ENCODE measurements at regions not wholly inside any gene's neighbourhood (a gene's known extent, or its start where the extent isn't known, plus 50 kb on each side); places are given as distances from the start of the nearest gene placed in this dataset.
"Not testable (repeated sequence)": the region's sequence is repeated elsewhere in the genome, so short reads cannot be mapped to it uniquely, and the experiment has no call there.

DNA sequence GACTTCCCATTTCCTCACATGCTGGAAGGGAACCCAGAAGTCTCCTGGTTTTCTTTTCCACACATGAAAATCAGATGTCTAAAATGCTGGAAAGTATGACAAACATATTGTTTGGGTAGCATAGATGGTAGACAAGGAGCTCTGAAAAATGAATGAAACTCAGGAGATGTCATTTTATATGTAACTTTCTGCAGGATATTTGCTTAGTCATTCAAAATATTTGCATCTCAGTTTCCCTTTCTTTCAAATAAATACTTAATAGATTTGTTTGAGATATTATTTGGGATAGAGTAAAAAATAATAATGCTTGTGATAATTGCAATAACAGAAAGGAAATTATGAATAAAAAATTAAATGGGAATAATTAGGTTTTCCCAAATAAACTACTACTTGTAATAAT lies 298.9 kb upstream of the ADARB2 start:
- Mint-ChIP-seq H3K36me3 (peaks cover 4% of the 10 kb centered on the region), H3K27me3 (peaks cover 13% of the 10 kb centered on the region)

DNA sequence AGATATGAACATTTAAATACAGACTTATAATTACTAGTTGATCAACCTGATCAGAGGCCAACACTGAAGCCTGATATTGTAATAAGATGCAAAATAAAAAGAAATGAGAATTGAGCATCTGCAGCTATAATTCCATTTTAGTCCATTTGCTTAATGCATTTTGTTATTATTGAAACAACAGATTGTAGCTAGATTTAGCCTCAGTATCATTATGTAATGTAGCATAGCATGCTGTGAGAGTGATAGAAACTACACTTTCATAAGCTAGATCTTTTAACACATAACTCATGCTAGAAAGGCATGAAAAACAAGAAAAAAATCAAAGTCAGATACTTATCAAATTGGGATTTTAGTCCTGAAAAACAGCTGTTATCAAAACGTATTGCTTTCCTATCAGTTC lies 292.7 kb upstream of the ADARB2 start:
- Mint-ChIP-seq H3K36me3 (peaks cover 2% of the 10 kb centered on the region), H3K4me3 (no peak overlapping the region), H3K27me3 (peaks cover 3% of the 10 kb centered on the region), H3K27ac (no peak overlapping the region), H3K4me1 (no peaks in the 10 kb centered on the region), H3K9me3 (peaks cover 9% of the 10 kb centered on the region)
- DNase-seq (ENCODE audit: low spot score in 2 of 2) (no peak), ATAC-seq (ENCODE audit: low read depth) (no peak)

More for the DNA sequence above, 298.9 kb upstream of the ADARB2 start:
- ATAC-seq (ENCODE audit: low read depth) = no peak
- H3K9me3 Mint-ChIP-seq = peaks cover 9% of the 10 kb centered on the region
- no peak overlapping the region for H3K27ac Mint-ChIP-seq
- no peak for DNase-seq (ENCODE audit: low spot score in 2 of 2)
- no peaks in the 10 kb centered on the region for H3K4me1 Mint-ChIP-seq
- no peak overlapping the region for H3K4me3 Mint-ChIP-seq

GRCh38 chr10:2026936-2027335 lies 289.6 kb upstream of the ADARB2 start:
- Mint-ChIP-seq H3K9me3 (peaks cover 3% of the 10 kb centered on the region), H3K27ac (no peak overlapping the region), H3K4me3 (no peak overlapping the region), H3K4me1 (no peaks in the 10 kb centered on the region), H3K36me3 (no peaks in the 10 kb centered on the region), H3K27me3 (peaks cover 7% of the 10 kb centered on the region)
- DNase-seq (ENCODE audit: low spot score in 2 of 2) = no peak
- ATAC-seq (ENCODE audit: low read depth) = no peak

DNA sequence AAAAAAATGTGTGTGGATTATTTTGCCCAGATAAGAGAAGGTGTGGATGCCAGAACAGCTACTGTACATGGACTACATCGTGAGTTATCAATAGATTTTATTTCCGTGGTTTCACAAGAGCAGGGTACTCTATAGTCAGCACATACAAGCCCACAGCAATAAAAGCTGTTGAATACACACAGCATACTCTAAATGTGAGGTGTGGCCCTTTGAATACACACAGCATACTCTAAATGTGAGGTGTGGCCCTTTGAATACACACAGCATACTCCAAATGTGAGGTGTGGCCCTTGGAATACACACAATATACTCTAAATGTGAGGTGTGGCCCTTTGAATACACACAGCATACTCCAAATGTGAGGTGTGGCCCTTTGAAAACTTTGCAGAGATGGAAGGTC lies 287.4 kb upstream of the ADARB2 start:
- not testable (repeated sequence) for DNase-seq (ENCODE audit: low spot score in 2 of 2); H3K4me1 Mint-ChIP-seq

GRCh38 chr10:2023687-2024086 lies 286.4 kb upstream of the ADARB2 start:
- DNase-seq (ENCODE audit: low spot score in 2 of 2) (no peak), ATAC-seq (ENCODE audit: low read depth) (no peak)
- Mint-ChIP-seq H3K4me1 (no peaks in the 10 kb centered on the region), H3K36me3 (no peaks in the 10 kb centered on the region), H3K27me3 (peaks cover 7% of the 10 kb centered on the region), H3K4me3 (no peak overlapping the region), H3K9me3 (no peaks in the 10 kb centered on the region), H3K27ac (no peak overlapping the region)

More for the DNA sequence above, 287.4 kb upstream of the ADARB2 start:
- H3K27me3 Mint-ChIP-seq; H3K9me3 Mint-ChIP-seq; H3K36me3 Mint-ChIP-seq; ATAC-seq (ENCODE audit: low read depth); H3K27ac Mint-ChIP-seq; H3K4me3 Mint-ChIP-seq: not testable (repeated sequence)

DNA sequence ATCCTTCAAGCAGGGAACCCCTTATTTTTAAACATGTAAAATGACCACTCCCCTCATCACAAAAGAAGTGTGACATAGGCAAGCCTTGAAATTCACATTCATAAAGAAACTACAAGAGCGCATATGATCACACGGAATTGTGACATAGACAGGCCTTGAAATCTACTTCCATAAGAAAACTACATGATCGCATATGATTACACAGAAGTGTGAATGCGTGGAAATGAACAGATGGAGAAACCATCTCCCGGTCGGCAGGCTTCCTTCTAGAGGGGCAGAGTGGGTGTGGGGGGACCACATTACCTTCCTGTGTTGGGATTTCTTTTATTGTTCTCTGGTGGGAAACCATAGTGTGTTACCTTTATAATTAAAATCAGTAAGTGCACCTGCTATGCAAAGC lies 285.1 kb upstream of the ADARB2 start:
- Mint-ChIP-seq H3K36me3 (no peaks in the 10 kb centered on the region), H3K27me3 (peaks cover 7% of the 10 kb centered on the region), H3K27ac (no peak overlapping the region), H3K4me3 (no peak overlapping the region), H3K4me1 (peaks cover under 1% of the 10 kb centered on the region), H3K9me3 (no peaks in the 10 kb centered on the region)
- ATAC-seq (ENCODE audit: low read depth) (no peak), DNase-seq (ENCODE audit: low spot score in 2 of 2) (no peak)

- Mint-ChIP-seq H3K4me1 (peaks cover 3% of the 10 kb centered on the region), H3K36me3 (no peaks in the 10 kb centered on the region), H3K27ac (no peak overlapping the region), H3K4me3 (no peak overlapping the region), H3K27me3 (peaks cover 10% of the 10 kb centered on the region), H3K9me3 (no peaks in the 10 kb centered on the region)
- ATAC-seq (ENCODE audit: low read depth) = no peak
- DNase-seq (ENCODE audit: low spot score in 2 of 2) = no peak
Observed at GRCh38 chr10:2020836-2021235, 283.5 kb upstream of the ADARB2 start.

DNA sequence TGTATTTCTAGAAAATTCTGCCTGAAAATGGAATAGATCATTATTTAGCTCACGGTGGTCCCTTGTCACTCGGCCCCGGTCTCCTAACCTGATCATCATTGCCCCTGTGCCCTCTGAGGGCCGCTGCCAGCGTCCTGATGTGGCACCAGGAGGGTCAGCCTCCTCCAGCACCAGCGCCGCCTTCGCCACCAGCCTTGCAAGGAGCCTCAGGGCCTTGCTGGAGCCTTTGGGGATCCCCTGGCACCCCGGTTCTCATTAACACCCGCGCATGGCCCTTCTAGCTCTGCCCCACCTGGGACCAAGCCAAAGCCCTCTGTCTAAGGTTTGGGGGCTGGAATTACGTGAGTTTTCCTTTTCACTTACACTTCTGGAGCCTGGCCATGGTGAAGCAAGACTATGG lies 282.5 kb upstream of the ADARB2 start:
- Mint-ChIP-seq H3K4me1 (peaks cover 3% of the 10 kb centered on the region), H3K4me3 (no peak overlapping the region), H3K9me3 (no peaks in the 10 kb centered on the region), H3K27me3 (peaks cover 10% of the 10 kb centered on the region), H3K36me3 (no peaks in the 10 kb centered on the region), H3K27ac (no peak overlapping the region)
- ATAC-seq (ENCODE audit: low read depth) (no peak), DNase-seq (ENCODE audit: low spot score in 2 of 2) (no peak)

- Mint-ChIP-seq H3K9me3 (no peaks in the 10 kb centered on the region), H3K27me3 (peaks cover 8% of the 10 kb centered on the region), H3K27ac (no peak overlapping the region)
Observed at GRCh38 chr10:2019281-2019680, 282.0 kb upstream of the ADARB2 start.

GRCh38 chr10:2014541-2014940 lies 277.2 kb upstream of the ADARB2 start:
- Mint-ChIP-seq H3K4me3 (no peak overlapping the region), H3K27me3 (peaks cover 3% of the 10 kb centered on the region), H3K9me3 (no peaks in the 10 kb centered on the region), H3K4me1 (peaks cover 3% of the 10 kb centered on the region), H3K27ac (no peak overlapping the region), H3K36me3 (no peaks in the 10 kb centered on the region)
- DNase-seq (ENCODE audit: low spot score in 2 of 2) (no peak), ATAC-seq (ENCODE audit: low read depth) (no peak)

More at GRCh38 chr10:2019281-2019680, 282.0 kb upstream of the ADARB2 start:
- H3K4me3 Mint-ChIP-seq = no peak overlapping the region
- ATAC-seq (ENCODE audit: low read depth) (no peak), DNase-seq (ENCODE audit: low spot score in 2 of 2) (no peak)
- H3K4me1 Mint-ChIP-seq = peaks cover 3% of the 10 kb centered on the region
- H3K36me3 Mint-ChIP-seq = no peaks in the 10 kb centered on the region

- no peak overlapping the region for H3K4me3 Mint-ChIP-seq
- H3K27me3 Mint-ChIP-seq = peaks cover 3% of the 10 kb centered on the region
- H3K36me3 Mint-ChIP-seq = no peaks in the 10 kb centered on the region
- H3K27ac Mint-ChIP-seq = no peak overlapping the region
- H3K9me3 Mint-ChIP-seq = peaks cover 2% of the 10 kb centered on the region
- ATAC-seq (ENCODE audit: low read depth) (no peak), DNase-seq (ENCODE audit: low spot score in 2 of 2) (no peak)
- peaks cover under 1% of the 10 kb centered on the region for H3K4me1 Mint-ChIP-seq
Observed at GRCh38 chr10:2012209-2012608, 274.9 kb upstream of the ADARB2 start.

- H3K9me3 Mint-ChIP-seq = peaks cover 5% of the 10 kb centered on the region
- no peak overlapping the region for H3K27ac Mint-ChIP-seq
Observed at GRCh38 chr10:2011106-2011716, 273.9 kb upstream of the ADARB2 start.

GRCh38 chr10:2005546-2005945 lies 268.2 kb upstream of the ADARB2 start:
- no peaks in the 10 kb centered on the region for H3K4me1 Mint-ChIP-seq
- H3K36me3 Mint-ChIP-seq = no peaks in the 10 kb centered on the region
- DNase-seq (ENCODE audit: low spot score in 2 of 2) (no peak), ATAC-seq (ENCODE audit: low read depth) (no peak)
- H3K4me3 Mint-ChIP-seq = no peak overlapping the region
- peaks cover 5% of the 10 kb centered on the region for H3K9me3 Mint-ChIP-seq
- H3K27ac Mint-ChIP-seq = no peak overlapping the region
- peaks cover 12% of the 10 kb centered on the region for H3K27me3 Mint-ChIP-seq

More at GRCh38 chr10:2011106-2011716, 273.9 kb upstream of the ADARB2 start:
- no peaks in the 10 kb centered on the region for H3K4me1 Mint-ChIP-seq
- no peaks in the 10 kb centered on the region for H3K36me3 Mint-ChIP-seq
- ATAC-seq (ENCODE audit: low read depth) = no peak
- no peak overlapping the region for H3K4me3 Mint-ChIP-seq
- H3K27me3 Mint-ChIP-seq = peaks cover 6% of the 10 kb centered on the region
- DNase-seq (ENCODE audit: low spot score in 2 of 2) = no peak

GRCh38 chr10:1992930-1993329 lies 255.6 kb upstream of the ADARB2 start:
- DNase-seq (ENCODE audit: low spot score in 2 of 2) (no peak), ATAC-seq (ENCODE audit: low read depth) (no peak)
- Mint-ChIP-seq H3K4me1 (no peaks in the 10 kb centered on the region), H3K4me3 (no peak overlapping the region), H3K9me3 (no peaks in the 10 kb centered on the region), H3K36me3 (no peaks in the 10 kb centered on the region), H3K27me3 (peaks cover 2% of the 10 kb centered on the region), H3K27ac (no peak overlapping the region)

GRCh38 chr10:1989090-1989489 lies 251.8 kb upstream of the ADARB2 start:
- Mint-ChIP-seq H3K27me3 (peaks cover 3% of the 10 kb centered on the region), H3K4me3 (no peak overlapping the region)
- no peak for ATAC-seq (ENCODE audit: low read depth)

More at GRCh38 chr10:1989090-1989489, 251.8 kb upstream of the ADARB2 start:
- no peak overlapping the region for H3K27ac Mint-ChIP-seq
- H3K4me1 Mint-ChIP-seq = no peaks in the 10 kb centered on the region
- no peak for DNase-seq (ENCODE audit: low spot score in 2 of 2)
- no peaks in the 10 kb centered on the region for H3K36me3 Mint-ChIP-seq
- H3K9me3 Mint-ChIP-seq = no peaks in the 10 kb centered on the region

Data from memory B cell (primary cell).